H1 (cell line): ENCODE measurements at regions not wholly inside any gene's neighbourhood (a gene's known extent, or its start where the extent isn't known, plus 50 kb on each side); places are given as distances from the start of the nearest gene placed in this dataset.

Source experiments
- CTCF ChIA-PET: fragments of 300-600 bp; sonication (Branson Sonifier 250); formaldehyde crosslinking; loops from one replicate; lab custom pipeline; 2021; ENCODE audit not compliant: partially characterized antibody; lab: Charles Lee
- POLR2A ChIA-PET: fragments of 300-600 bp; sonication (Branson Sonifier 250); formaldehyde crosslinking; loops from one replicate; lab custom pipeline; 2021; ENCODE audit warnings: inconsistent platforms; ENCODE audit not compliant: partially characterized antibody; lab: Charles Lee
- DNase-seq, 2 experiments: peaks; one replicate each; pipeline versions ENCODE4 v3.0.0 to v3.0.0-alpha.2; 2010 to 2022; ENCODE audit warnings: low spot score in 2 of 2, low read depth in 1 of 2, mixed read lengths in 1 of 2
- FAIRE-seq: peaks from 2 replicates; lab custom pipeline; 2011; peaks lifted over from hg19 to GRCh38; lab: Jason Lieb, UNC
- H2AFZ ChIP-seq: 2 replicates; pipeline ENCODE4 v1.8.1; 2012; ENCODE audit warnings: low read length, inconsistent platforms
- H2AK5ac ChIP-seq: 2 replicates; pipeline ENCODE4 v1.6.1; 2013; ENCODE audit warnings: low read depth, low read length
- H2BK120ac ChIP-seq: replicated peaks from 2 replicates; pipeline ENCODE3; 2013; ENCODE audit warnings: low read depth, low read length, inconsistent platforms
- H2BK12ac ChIP-seq: 2 replicates; pipeline ENCODE4 v1.6.1; 2013; ENCODE audit warnings: low read depth, low read length
- H2BK15ac ChIP-seq: 2 replicates; pipeline ENCODE4 v1.6.1; 2013; ENCODE audit warnings: low read length
- H2BK20ac ChIP-seq: 2 replicates; pipeline ENCODE4 v1.6.1; 2013; ENCODE audit warnings: low read length
- H2BK5ac ChIP-seq: 2 replicates; pipeline ENCODE4 v1.6.1; 2013; ENCODE audit warnings: low read depth, low read length
- H3K14ac ChIP-seq: 2 replicates; pipeline ENCODE4 v1.6.1; 2013; ENCODE audit warnings: inconsistent platforms; ENCODE audit not compliant: insufficient read length
- H3K18ac ChIP-seq: 2 replicates; pipeline ENCODE4 v1.6.1; 2013; ENCODE audit warnings: low read length; ENCODE audit errors: extremely low read depth
- H3K23ac ChIP-seq: 2 replicates; pipeline ENCODE4 v1.6.1; 2013; ENCODE audit warnings: inconsistent platforms; ENCODE audit not compliant: insufficient read length
- H3K23me2 ChIP-seq: 2 replicates; pipeline ENCODE4 v1.6.1; 2013; ENCODE audit warnings: low read depth, low read length
- H3K27ac ChIP-seq: 2 replicates; pipeline ENCODE4 v1.6.1; 2011; ENCODE audit warnings: low read depth, low read length, inconsistent platforms
- H3K27me3 ChIP-seq, 4 experiments: replicated peaks in 1 of 4; 1 replicate in 1 of 4; 2 replicates in 3 of 4; pipeline versions ENCODE4 v1.6.1 to v1.8.1; 2011 to 2013; ENCODE audit warnings: low read length in 3 of 4, mild to moderate bottlenecking in 3 of 4, inconsistent platforms in 2 of 4, mixed read lengths in 2 of 4, moderate library complexity in 1 of 4; ENCODE audit not compliant: control insufficient read depth in 3 of 4, insufficient read depth in 3 of 4; ENCODE audit errors: extremely low read depth in 1 of 4
- H3K36me3 ChIP-seq, 4 experiments: 2 replicates each; pipeline versions ENCODE4 v1.6.1 to v1.8.1; 2011 to 2013; ENCODE audit warnings: mild to moderate bottlenecking in 4 of 4, low read length in 3 of 4, moderate library complexity in 2 of 4, control low read depth in 1 of 4, inconsistent platforms in 1 of 4; ENCODE audit not compliant: insufficient read depth in 4 of 4, control insufficient read depth in 2 of 4
- H3K4ac ChIP-seq: replicated peaks from 2 replicates; pipeline ENCODE3; 2013; ENCODE audit warnings: low read length, low read depth, mixed read lengths, inconsistent platforms; ENCODE audit not compliant: insufficient read length
- H3K4me1 ChIP-seq, 4 experiments: replicated peaks in 1 of 4; 1 replicate in 1 of 4; 2 replicates in 3 of 4; pipeline versions ENCODE4 v1.6.1 to v1.8.1; 2011 to 2013; ENCODE audit warnings: low read length in 3 of 4, inconsistent platforms in 2 of 4, mixed read lengths in 1 of 4; ENCODE audit not compliant: insufficient read depth in 4 of 4, control insufficient read depth in 3 of 4
- H3K4me2 ChIP-seq, 2 experiments: 2 replicates each; pipeline versions ENCODE4 v1.6.1 to v1.8.1; 2011 to 2013; ENCODE audit warnings: low read depth in 2 of 2, low read length in 2 of 2, control low read depth in 1 of 2, inconsistent platforms in 1 of 2, mild to moderate bottlenecking in 1 of 2; ENCODE audit not compliant: insufficient read depth in 1 of 2
- H3K4me3 ChIP-seq, 4 experiments: fragments of 200-600, 300-600 bp in 1 of 4; sonication (generic), shearing (Covaris generic), sonication (Bioruptor Twin) in 1 of 4; 2 replicates each; pipeline versions ENCODE4 v1.5.1 to v1.8.1; 2011 to 2016; ENCODE audit warnings: low read length in 4 of 4, low read depth in 3 of 4, control low read depth in 2 of 4, inconsistent platforms in 2 of 4, mild to moderate bottlenecking in 2 of 4, mixed read lengths in 1 of 4, moderate library complexity in 1 of 4; ENCODE audit not compliant: insufficient read depth in 2 of 4; ENCODE audit errors: extremely low read depth in 1 of 4
- H3K56ac ChIP-seq: replicated peaks from 2 replicates; pipeline ENCODE3; 2013; ENCODE audit warnings: low read depth, mild to moderate bottlenecking, mixed read lengths, low read length, inconsistent platforms; ENCODE audit not compliant: insufficient read length
- H3K79me1 ChIP-seq: 2 replicates; pipeline ENCODE4 v1.6.1; 2013; ENCODE audit warnings: low read depth, low read length, control low read depth
- H3K79me2 ChIP-seq, 2 experiments: 2 replicates each; pipeline versions ENCODE4 v1.6.1 to v1.8.1; 2012 to 2013; ENCODE audit warnings: low read length in 2 of 2, mild to moderate bottlenecking in 2 of 2, inconsistent platforms in 1 of 2; ENCODE audit not compliant: insufficient read depth in 2 of 2, control insufficient read depth in 1 of 2
- H3K9ac ChIP-seq, 4 experiments: replicated peaks in 1 of 4; 1 replicate in 1 of 4; 2 replicates in 3 of 4; pipeline versions ENCODE4 v1.6.1 to v1.8.1; 2011 to 2013; ENCODE audit warnings: low read depth in 3 of 4, low read length in 3 of 4, control low read depth in 2 of 4, mild to moderate bottlenecking in 2 of 4, moderate library complexity in 2 of 4, inconsistent platforms in 1 of 4; ENCODE audit errors: extremely low read depth in 1 of 4
- H3K9me3 ChIP-seq, 2 experiments: 2 replicates each; pipeline versions ENCODE4 v1.6.1 to v1.8.1; 2012 to 2013; ENCODE audit warnings: mild to moderate bottlenecking in 2 of 2, moderate library complexity in 2 of 2, control low read depth in 1 of 2, inconsistent platforms in 1 of 2, low read depth in 1 of 2, low read length in 1 of 2, mixed read lengths in 1 of 2; ENCODE audit not compliant: insufficient read depth in 2 of 2
- H4K20me1 ChIP-seq, 2 experiments: replicated peaks in 1 of 2; 2 replicates each; pipeline versions ENCODE3 to v1.8.1; 2011 to 2013; ENCODE audit warnings: inconsistent platforms in 2 of 2, low read length in 2 of 2, mild to moderate bottlenecking in 1 of 2; ENCODE audit not compliant: insufficient read depth in 2 of 2, control insufficient read depth in 1 of 2
- H4K5ac ChIP-seq: 2 replicates; pipeline ENCODE4 v1.6.1; 2013; ENCODE audit warnings: low read length, low read depth, mixed read lengths, inconsistent platforms; ENCODE audit not compliant: insufficient read length
- H4K8ac ChIP-seq: 2 replicates; pipeline ENCODE4 v1.8.0; 2013; ENCODE audit warnings: mild to moderate bottlenecking, moderate library complexity, low read length, inconsistent platforms; ENCODE audit not compliant: insufficient read depth; ENCODE audit errors: extremely low read depth
- H4K91ac ChIP-seq: replicated peaks from 2 replicates; pipeline ENCODE3; 2013; ENCODE audit warnings: low read length, mixed read lengths, inconsistent platforms; ENCODE audit not compliant: insufficient read length
- CREB1 ChIP-seq: IDR thresholded peaks from 2 replicates; pipeline ENCODE4 v1.6.1; 2012; ENCODE audit warnings: inconsistent platforms
- HDAC2 ChIP-seq, 2 experiments: fragments of 300-600 bp in 1 of 2; sonication (generic) in 1 of 2; IDR thresholded peaks; 2 replicates each; pipeline ENCODE4 v1.6.1; 2011 to 2012; ENCODE audit warnings: low read depth in 2 of 2, low read length in 2 of 2, mild to moderate bottlenecking in 2 of 2, moderate library complexity in 2 of 2, borderline replicate concordance in 1 of 2, inconsistent platforms in 1 of 2
- WGBS, 2 experiments: shearing (Covaris generic) in 1 of 2; methylation state at CpG; one replicate each; pipeline versions ENCODE4 v1.1.6 to v1.1.7; 2013 to 2015; ENCODE audit warnings: low lambda C conversion rate in 2 of 2, mixed read lengths in 2 of 2, inconsistent platforms in 1 of 2, low coverage in 1 of 2, missing lambda C conversion rate in 1 of 2; ENCODE audit not compliant: insufficient replicate concordance in 2 of 2, insufficient coverage in 1 of 2, insufficient read length in 1 of 2; ENCODE audit errors: extremely low coverage in 1 of 2, missing lambda C conversion rate in 1 of 2; 5-methylcytosine and 5-hydroxymethylcytosine counted together

GRCh38 chr11:37286890-37287289 lies 688.9 kb upstream of the RAG2 start:
- Histone ChIP-seq H3K4me2 (no peak overlapping the region), H4K20me1 (no peaks in the 10 kb centered on the region), H3K18ac (no peak overlapping the region), H3K27me3 (no peaks in the 10 kb centered on the region), H4K8ac (no peak overlapping the region), H2BK20ac (no peak overlapping the region), H3K4me3 (no peak overlapping the region), H4K5ac (no peak overlapping the region), H3K79me2 (no peaks in the 10 kb centered on the region), H3K36me3 (no peaks in the 10 kb centered on the region), H3K79me1 (no peaks in the 10 kb centered on the region), H2BK15ac (no peak overlapping the region), H3K9me3 (no peaks in the 10 kb centered on the region), H3K4ac (no peak overlapping the region), H3K9ac (no peak overlapping the region), H2BK5ac (no peak overlapping the region), H3K4me1 (no peaks in the 10 kb centered on the region), H2AFZ (no peak overlapping the region), H3K23me2 (no peaks in the 10 kb centered on the region), H4K91ac (no peak overlapping the region), H3K14ac (no peak overlapping the region), H3K27ac (no peak overlapping the region), H3K23ac (no peak overlapping the region), H2BK120ac (no peak overlapping the region), H2AK5ac (no peak overlapping the region), H2BK12ac (no peak overlapping the region), H3K56ac (no peak overlapping the region)
- CTCF ChIA-PET: no interaction called here
- FAIRE-seq: no peak
- DNase-seq: no peak
- POLR2A ChIA-PET: no interaction called here
- TF ChIP-seq HDAC2 (IDR thresholded peaks at IDR 0.05; ENCODE audit: borderline replicate concordance in 1 of 2, low read depth in 2 of 2, low read length in 2 of 2) (no peak), CREB1 (no peak)
- 94% methylated on average over 3 of the region's 3 CpGs; no CpG with 5 or more reads in 1 of the 2 experiments for WGBS, 2 experiments
